SJSA1 (cell line): ENCODE measurements at regions not wholly inside any gene's neighbourhood (a gene's known extent, or its start where the extent isn't known, plus 50 kb on each side); places are given as distances from the start of the nearest gene placed in this dataset.

ENCODE experiments used
- DNase-seq, 2 experiments: peaks; one replicate each; pipeline ENCODE4 v3.0.0-alpha.2; 2015 to 2020; ENCODE audit warnings: low spot score in 2 of 2, low read depth in 1 of 2
- H3K27ac ChIP-seq: fragments of 250-450 bp; sonication (Bioruptor Pico); 2 replicates; pipeline ENCODE4 v1.5.1; 2020; ENCODE audit warnings: mild to moderate bottlenecking, moderate library complexity
- H3K27me3 ChIP-seq: fragments of 250-450 bp; sonication (Bioruptor Pico); replicated peaks from 2 replicates; pipeline ENCODE4 v1.5.1; 2020; ENCODE audit warnings: mild to moderate bottlenecking, moderate library complexity
- H3K36me3 ChIP-seq: fragments of 250-450 bp; sonication (Bioruptor Pico); 2 replicates; pipeline ENCODE4 v1.5.1; 2020; ENCODE audit warnings: mild to moderate bottlenecking
- H3K4me1 ChIP-seq: fragments of 250-450 bp; sonication (Bioruptor Pico); replicated peaks from 2 replicates; pipeline ENCODE4 v1.6.1; 2021; ENCODE audit warnings: mild to moderate bottlenecking
- H3K4me3 ChIP-seq: fragments of 250-450 bp; sonication (Bioruptor Pico); 2 replicates; pipeline ENCODE4 v1.5.1; 2020; ENCODE audit warnings: mild to moderate bottlenecking
- H3K9me3 ChIP-seq: fragments of 250-450 bp; sonication (Bioruptor Pico); replicated peaks from 2 replicates; pipeline ENCODE4 v1.5.1; 2020; ENCODE audit warnings: mild to moderate bottlenecking

GRCh38 chr10:53007527-53007842 is 234.9 kb upstream of the MBL2 start:
- H3K9me3 ChIP-seq, result no peaks in the 10 kb centered on the region
- no peak for DNase-seq
- H3K4me1 ChIP-seq, result no peaks in the 10 kb centered on the region
- no peak overlapping the region for H3K4me3 ChIP-seq
- H3K27me3 ChIP-seq, result no peaks in the 10 kb centered on the region
- no peak overlapping the region for H3K27ac ChIP-seq
- H3K36me3 ChIP-seq, result no peaks in the 10 kb centered on the region

- no peaks in the 10 kb centered on the region for H3K27me3 ChIP-seq
- no peaks in the 10 kb centered on the region for H3K9me3 ChIP-seq
- no peak overlapping the region for H3K27ac ChIP-seq
- H3K36me3 ChIP-seq, result no peaks in the 10 kb centered on the region
- no peak overlapping the region for H3K4me3 ChIP-seq
- no peak for DNase-seq
- H3K4me1 ChIP-seq, result no peaks in the 10 kb centered on the region
These were observed 234.3 kb upstream of the MBL2 start for GRCh38 chr10:53006663-53007526.

- H3K27ac ChIP-seq, result no peak overlapping the region
- H3K9me3 ChIP-seq, result no peaks in the 10 kb centered on the region
- no peaks in the 10 kb centered on the region for H3K36me3 ChIP-seq
- H3K4me3 ChIP-seq, result no peak overlapping the region
- H3K4me1 ChIP-seq, result no peaks in the 10 kb centered on the region
- no peak for DNase-seq
- H3K27me3 ChIP-seq, result no peaks in the 10 kb centered on the region
These were observed 233.2 kb upstream of the MBL2 start for GRCh38 chr10:53005612-53006345.

GRCh38 chr10:53003094-53003493 is 230.5 kb upstream of the MBL2 start:
- no peak for DNase-seq
- no peak overlapping the region for H3K27ac ChIP-seq
- H3K4me1 ChIP-seq, result no peaks in the 10 kb centered on the region
- H3K36me3 ChIP-seq, result no peaks in the 10 kb centered on the region
- H3K27me3 ChIP-seq, result no peaks in the 10 kb centered on the region
- H3K4me3 ChIP-seq, result no peak overlapping the region
- H3K9me3 ChIP-seq, result no peaks in the 10 kb centered on the region

- Histone ChIP-seq H3K9me3 (no peaks in the 10 kb centered on the region), H3K36me3 (no peaks in the 10 kb centered on the region), H3K27me3 (no peaks in the 10 kb centered on the region), H3K27ac (no peak overlapping the region), H3K4me1 (no peaks in the 10 kb centered on the region), H3K4me3 (no peak overlapping the region)
- no peak for DNase-seq
These were observed 227.1 kb upstream of the MBL2 start for GRCh38 chr10:52999681-53000080.

GRCh38 chr10:52999258-52999657 is 226.7 kb upstream of the MBL2 start:
- no peak for DNase-seq
- H3K4me3 ChIP-seq, result no peak overlapping the region
- H3K36me3 ChIP-seq, result no peaks in the 10 kb centered on the region
- no peak overlapping the region for H3K27ac ChIP-seq
- H3K4me1 ChIP-seq, result no peaks in the 10 kb centered on the region
- H3K27me3 ChIP-seq, result no peaks in the 10 kb centered on the region
- no peaks in the 10 kb centered on the region for H3K9me3 ChIP-seq

- H3K27ac ChIP-seq, result no peak overlapping the region
These were observed 224.4 kb upstream of the MBL2 start for GRCh38 chr10:52997007-52997406.

GRCh38 chr10:52994370-52994769 is 221.8 kb upstream of the MBL2 start:
- H3K4me3 ChIP-seq, result no peak overlapping the region
- no peaks in the 10 kb centered on the region for H3K9me3 ChIP-seq
- no peaks in the 10 kb centered on the region for H3K36me3 ChIP-seq
- no peak overlapping the region for H3K27ac ChIP-seq
- no peaks in the 10 kb centered on the region for H3K27me3 ChIP-seq
- no peak for DNase-seq
- no peaks in the 10 kb centered on the region for H3K4me1 ChIP-seq

More at GRCh38 chr10:52997007-52997406, 224.4 kb upstream of the MBL2 start:
- Histone ChIP-seq H3K9me3 (no peaks in the 10 kb centered on the region), H3K4me1 (no peaks in the 10 kb centered on the region), H3K36me3 (no peaks in the 10 kb centered on the region), H3K27me3 (no peaks in the 10 kb centered on the region), H3K4me3 (no peak overlapping the region)
- DNase-seq, result no peak

GRCh38 chr10:52993109-52993508 is 220.5 kb upstream of the MBL2 start:
- no peak overlapping the region for H3K27ac ChIP-seq
- DNase-seq, result no peak
- H3K27me3 ChIP-seq, result no peaks in the 10 kb centered on the region
- no peaks in the 10 kb centered on the region for H3K4me1 ChIP-seq
- H3K4me3 ChIP-seq, result no peak overlapping the region
- H3K9me3 ChIP-seq, result no peaks in the 10 kb centered on the region
- no peaks in the 10 kb centered on the region for H3K36me3 ChIP-seq

GRCh38 chr10:52992567-52992966 is 220.0 kb upstream of the MBL2 start:
- no peaks in the 10 kb centered on the region for H3K4me1 ChIP-seq
- no peak for DNase-seq
- no peaks in the 10 kb centered on the region for H3K36me3 ChIP-seq
- H3K27ac ChIP-seq, result no peak overlapping the region
- H3K27me3 ChIP-seq, result no peaks in the 10 kb centered on the region
- no peaks in the 10 kb centered on the region for H3K9me3 ChIP-seq
- no peak overlapping the region for H3K4me3 ChIP-seq

- no peaks in the 10 kb centered on the region for H3K36me3 ChIP-seq
- H3K4me3 ChIP-seq, result no peak overlapping the region
- no peaks in the 10 kb centered on the region for H3K9me3 ChIP-seq
- no peaks in the 10 kb centered on the region for H3K4me1 ChIP-seq
- H3K27me3 ChIP-seq, result no peaks in the 10 kb centered on the region
- no peak for DNase-seq
- no peak overlapping the region for H3K27ac ChIP-seq
These were observed 216.3 kb upstream of the MBL2 start for GRCh38 chr10:52988923-52989322.

- H3K36me3 ChIP-seq, result no peaks in the 10 kb centered on the region
- H3K9me3 ChIP-seq, result no peaks in the 10 kb centered on the region
- H3K4me1 ChIP-seq, result no peaks in the 10 kb centered on the region
- H3K27ac ChIP-seq, result no peak overlapping the region
- no peak for DNase-seq
- H3K27me3 ChIP-seq, result no peaks in the 10 kb centered on the region
- no peak overlapping the region for H3K4me3 ChIP-seq
These were observed 213.5 kb upstream of the MBL2 start for GRCh38 chr10:52986125-52986524.

- Histone ChIP-seq H3K4me1 (no peaks in the 10 kb centered on the region), H3K36me3 (no peaks in the 10 kb centered on the region), H3K9me3 (no peaks in the 10 kb centered on the region), H3K4me3 (no peak overlapping the region), H3K27me3 (no peaks in the 10 kb centered on the region), H3K27ac (no peak overlapping the region)
- no peak for DNase-seq
These were observed 211.6 kb upstream of the MBL2 start for GRCh38 chr10:52984169-52984568.

- no peaks in the 10 kb centered on the region for H3K36me3 ChIP-seq
- no peaks in the 10 kb centered on the region for H3K4me1 ChIP-seq
- no peak overlapping the region for H3K27ac ChIP-seq
- DNase-seq, result no peak
- no peak overlapping the region for H3K4me3 ChIP-seq
- H3K27me3 ChIP-seq, result no peaks in the 10 kb centered on the region
- no peaks in the 10 kb centered on the region for H3K9me3 ChIP-seq
These were observed 206.9 kb upstream of the MBL2 start for GRCh38 chr10:52979295-52979990.
